Posterior vena cava (tissue), 2 donors: ENCODE measurements at regions not wholly inside any gene's neighbourhood (a gene's known extent, or its start where the extent isn't known, plus 50 kb on each side); places are given as distances from the start of the nearest gene placed in this dataset.

ENCODE experiments used
- DNase-seq: peaks from one replicate; pipeline ENCODE4 v3.0.0-alpha.2; 2020; ENCODE audit warnings: low spot score
- intact Hi-C, 2 donors: fragments of 100-400 bp; cut with DNase I; formaldehyde crosslinking; loops; one replicate each; pipeline versions ENCODE4 v1.14.1 to v1.14.2; 2022 to 2023
- donor health status: DM: yes; HTN: yes; CAD: no.
- donor health status: DM: yes; HTN: yes; CAD: no.

DNA sequence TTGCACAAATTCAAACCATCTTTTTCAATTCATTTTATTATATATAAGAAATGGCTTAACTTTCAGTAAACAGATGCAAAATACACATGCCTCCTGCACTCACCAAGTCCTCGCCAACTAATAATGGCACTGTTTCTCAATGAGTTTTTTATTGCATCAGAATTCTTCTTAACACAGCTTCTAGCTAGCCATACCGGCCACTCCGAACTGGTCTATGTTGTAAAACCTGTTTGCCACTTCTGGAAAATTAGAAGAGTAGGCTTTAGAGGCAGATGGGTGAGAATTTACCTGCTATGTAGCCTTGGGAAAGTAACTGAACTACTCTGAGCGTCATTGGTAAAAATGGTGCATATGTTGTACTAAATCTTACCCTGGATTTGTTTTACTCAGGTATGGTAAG is 100.6 kb upstream of the LHCGR start:
- intact Hi-C loops: no loop called here
- DNase-seq: no peak

DNA sequence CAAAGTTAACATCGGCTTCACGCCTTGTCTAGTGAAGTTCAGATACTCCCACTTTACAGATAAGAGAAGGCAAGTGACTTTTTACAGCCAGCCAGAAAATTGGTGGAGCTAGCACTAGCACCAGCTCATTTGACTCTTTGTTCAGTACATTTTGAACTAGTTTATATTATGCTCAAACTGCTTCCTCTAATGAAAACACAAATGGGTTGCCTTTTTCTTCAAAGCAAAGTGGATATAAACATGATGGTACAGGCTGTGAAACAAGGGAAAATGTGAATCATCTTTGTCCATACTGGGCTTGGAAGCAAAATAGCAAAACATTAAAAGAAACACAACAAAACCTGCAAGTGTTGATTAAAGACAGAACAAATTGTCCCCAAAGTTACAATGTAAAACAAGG is 99.6 kb upstream of the LHCGR start:
- DNase-seq: no peak
- intact Hi-C loops: no loop called here

- intact Hi-C loops: no loop called here
- no peak for DNase-seq
These were observed 99.2 kb upstream of the LHCGR start for GRCh38 chr2:48854681-48855080.

DNA sequence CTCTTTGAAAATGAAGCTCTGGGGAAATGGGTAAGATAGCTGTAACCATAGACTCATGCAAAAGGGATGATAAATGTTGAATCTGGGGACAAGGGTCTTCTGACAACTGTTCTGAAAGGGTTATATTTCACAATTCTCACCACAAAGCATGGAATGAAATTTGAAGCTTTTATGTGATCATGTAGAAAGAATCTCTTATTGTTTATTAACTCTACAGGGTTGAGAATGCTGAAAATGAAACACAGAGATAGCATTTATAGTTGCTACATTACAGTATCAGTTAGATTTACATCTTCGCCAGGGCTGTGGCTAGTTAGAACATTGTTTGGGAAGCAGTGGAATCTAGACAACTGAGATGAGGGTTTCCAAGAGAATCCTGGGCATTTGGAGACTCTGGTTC is 97.4 kb upstream of the LHCGR start:
- intact Hi-C loops: no loop called here
- no peak for DNase-seq

DNA sequence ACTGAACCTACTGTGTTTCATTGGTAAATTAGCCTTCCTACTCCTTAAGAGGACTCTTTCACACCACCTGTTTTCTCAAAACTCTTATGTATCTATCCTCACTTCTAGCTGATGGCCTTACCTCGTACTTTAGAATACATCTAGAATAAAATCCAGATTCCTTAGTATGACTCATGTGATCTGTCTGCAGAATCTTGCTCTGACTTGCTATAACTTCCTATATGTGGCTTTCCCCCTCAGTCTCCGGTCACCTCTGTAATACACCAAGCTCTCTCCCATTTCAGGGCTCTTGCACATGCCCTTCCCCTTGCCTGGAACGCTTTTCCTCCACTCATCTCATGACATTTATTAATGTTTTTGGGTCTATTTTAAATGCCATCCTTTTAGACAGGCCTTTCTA is 95.6 kb upstream of the LHCGR start:
- intact Hi-C loops: no loop called here
- no peak for DNase-seq

DNA sequence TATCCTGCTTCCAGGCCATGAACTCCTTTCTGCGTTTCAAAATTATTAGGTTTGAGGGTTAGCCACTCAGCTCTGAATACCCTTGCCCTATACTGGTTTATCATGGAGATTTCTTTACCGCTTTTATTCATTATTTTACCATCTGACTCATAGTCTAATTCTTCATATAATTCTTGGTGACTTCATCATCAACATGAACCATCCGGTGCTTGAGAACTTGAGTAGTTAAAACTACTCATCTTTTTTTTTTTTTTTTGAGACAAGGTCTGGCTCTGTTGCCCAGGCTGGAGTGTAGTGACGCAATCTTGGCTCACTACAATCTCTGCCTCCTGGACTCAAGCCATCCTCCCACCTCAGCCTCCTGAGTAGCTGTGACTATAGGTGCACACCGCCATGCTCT is 94.2 kb upstream of the LHCGR start:
- intact Hi-C loops: no loop called here
- DNase-seq: no peak

GRCh38 chr2:48845684-48846083 is 90.2 kb upstream of the LHCGR start:
- DNase-seq: no peak
- intact Hi-C loops: no loop called here

GRCh38 chr2:48844417-48845155 is 89.1 kb upstream of the LHCGR start:
- no peak for DNase-seq
- intact Hi-C loops: no loop called here

- intact Hi-C loops: no loop called here
- no peak for DNase-seq
These were observed 85.6 kb upstream of the LHCGR start for GRCh38 chr2:48841126-48841525.

DNA sequence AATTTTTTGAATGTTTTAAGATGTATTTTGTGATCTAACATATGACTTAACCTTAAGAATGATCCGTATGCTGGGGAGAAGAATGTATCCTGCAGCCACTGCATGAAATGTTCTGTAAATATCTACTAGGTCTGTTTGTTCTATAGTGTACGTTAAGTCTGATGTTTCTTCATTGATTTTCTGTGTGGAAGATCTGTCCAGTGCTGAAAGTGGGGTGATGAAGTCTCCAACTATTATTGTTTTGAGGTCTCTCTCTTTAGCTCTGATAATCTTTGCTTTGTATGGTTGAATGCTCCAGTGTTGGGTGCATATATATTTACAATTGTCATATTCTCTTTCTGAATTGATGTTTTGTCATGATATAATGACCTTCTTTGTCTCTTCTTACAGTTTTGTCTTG is 82.5 kb upstream of the LHCGR start:
- no peak for DNase-seq
- intact Hi-C loops: no loop called here

- DNase-seq: no peak
- intact Hi-C loops: no loop called here
These were observed 74.0 kb upstream of the LHCGR start for GRCh38 chr2:48829569-48829968.

DNA sequence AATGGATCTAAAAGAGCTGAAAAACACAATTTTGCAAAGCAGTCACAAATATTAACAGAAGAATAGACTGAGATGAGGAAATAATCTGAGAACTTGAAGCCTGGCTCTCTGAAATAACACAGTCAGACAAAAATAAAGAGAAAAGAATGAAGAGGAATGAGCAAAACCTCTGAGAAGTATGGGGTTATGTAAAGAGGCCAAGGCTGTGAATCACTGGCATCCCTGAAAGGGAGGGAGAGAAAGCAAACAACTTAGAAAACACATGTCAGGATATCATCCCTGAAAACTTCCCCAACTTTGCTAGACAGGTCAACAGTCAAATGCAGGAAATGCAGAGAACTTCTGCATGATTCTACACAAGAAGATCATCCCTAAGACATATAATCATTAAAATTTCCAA is 73.5 kb upstream of the LHCGR start:
- intact Hi-C loops: no loop called here
- no peak for DNase-seq

GRCh38 chr2:48826986-48827385 is 71.5 kb upstream of the LHCGR start:
- DNase-seq: no peak
- intact Hi-C loops: no loop called here

- intact Hi-C loops: loop anchor here in 1 of 2 donors (5.0 kb wide), 1 partner anchor 1238 kb away; no protein-coding TSS in a partner anchor
- no peak for DNase-seq
These were observed 68.6 kb upstream of the LHCGR start for GRCh38 chr2:48824116-48824515.

- no peak for DNase-seq
- intact Hi-C loops: no loop called here
These were observed 63.7 kb upstream of the LHCGR start for GRCh38 chr2:48819206-48819735.

DNA sequence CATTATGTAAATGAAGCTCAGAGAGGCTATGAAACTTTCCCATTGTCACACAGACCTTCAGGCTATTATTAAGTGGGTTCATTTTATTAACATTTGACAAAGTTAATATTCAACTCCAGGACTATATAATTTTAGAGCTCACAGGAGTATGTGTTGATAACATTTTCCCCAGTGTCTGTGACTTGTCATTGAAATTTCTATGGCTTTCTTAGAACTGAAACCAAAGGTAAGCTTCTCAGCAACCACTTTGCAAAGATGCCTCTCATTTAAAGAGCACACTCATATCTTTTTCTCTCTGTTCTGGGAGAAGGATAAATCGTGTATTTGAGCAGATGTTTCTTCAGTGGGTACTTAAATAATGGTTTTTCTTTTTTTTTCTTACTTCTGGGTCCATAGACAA is 61.8 kb upstream of the LHCGR start:
- intact Hi-C loops: no loop called here
- DNase-seq: no peak

DNA sequence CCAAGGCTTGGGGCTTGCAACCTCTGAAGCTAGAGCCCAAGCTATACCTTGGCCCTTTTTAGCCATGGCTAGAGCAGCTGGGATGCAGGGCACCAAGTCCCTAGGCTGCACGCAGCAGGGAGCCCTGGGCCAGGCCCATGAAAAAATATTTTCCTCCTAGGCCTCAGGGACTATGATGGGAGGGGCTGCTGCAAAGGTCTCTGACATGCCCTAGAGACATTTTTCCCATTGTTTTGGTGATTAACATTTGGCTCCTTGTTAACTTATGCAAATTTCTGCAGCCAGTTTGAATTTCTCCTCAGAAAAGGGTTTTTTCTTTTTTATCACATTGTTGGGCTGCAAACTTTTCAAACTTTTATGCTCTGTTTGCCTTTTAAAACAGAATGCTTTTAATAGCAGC is 56.9 kb upstream of the LHCGR start:
- DNase-seq: no peak
- intact Hi-C loops: no loop called here

GRCh38 chr2:48808311-48808710 is 52.8 kb upstream of the LHCGR start:
- intact Hi-C loops: no loop called here
- no peak for DNase-seq
